B cell (primary cell): ENCODE measurements at regions not wholly inside any gene's neighbourhood (a gene's known extent, or its start where the extent isn't known, plus 50 kb on each side); places are given as distances from the start of the nearest gene placed in this dataset.
"Not testable (repeated sequence)": the region's sequence is repeated elsewhere in the genome, so short reads cannot be mapped to it uniquely, and the experiment has no call there.

Experiments
- EZH2 ChIP-seq: IDR thresholded peaks from 2 replicates; pipeline ENCODE4 v1.6.1; 2012; ENCODE audit warnings: borderline replicate concordance, low read depth, mild to moderate bottlenecking, moderate library complexity, low read length; ENCODE audit not compliant: insufficient read depth, poor library complexity, severe bottlenecking
- TF ChIP-seq, protein P1 (sequence below): fragments of 200-600 bp; IDR thresholded peaks from one replicate; pipeline ENCODE4 v1.8.0; 2022; ENCODE audit warnings: antibody characterized with exemption, mild to moderate bottlenecking

DNA sequence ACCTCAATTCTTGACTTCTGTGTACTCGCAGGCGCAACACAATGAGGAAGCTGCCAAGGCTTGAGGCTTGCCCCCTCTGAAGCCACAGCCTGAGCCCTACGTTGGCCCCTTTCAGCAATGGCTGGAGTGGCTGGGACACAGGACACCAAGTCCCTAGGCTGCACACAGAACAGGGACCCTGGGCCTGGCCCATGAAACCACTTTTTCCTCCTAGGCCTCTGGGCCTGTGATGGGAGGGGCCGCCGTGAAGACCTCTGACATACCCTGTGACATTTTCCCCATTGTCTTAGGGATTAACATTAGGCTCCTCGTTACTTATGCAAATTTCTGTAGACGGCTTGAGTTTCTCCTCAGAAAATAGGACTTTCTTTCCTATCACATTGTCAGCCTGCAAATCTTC lies 507.2 kb upstream of the ZNF608 start:
- TF ChIP-seq, protein P1, sequence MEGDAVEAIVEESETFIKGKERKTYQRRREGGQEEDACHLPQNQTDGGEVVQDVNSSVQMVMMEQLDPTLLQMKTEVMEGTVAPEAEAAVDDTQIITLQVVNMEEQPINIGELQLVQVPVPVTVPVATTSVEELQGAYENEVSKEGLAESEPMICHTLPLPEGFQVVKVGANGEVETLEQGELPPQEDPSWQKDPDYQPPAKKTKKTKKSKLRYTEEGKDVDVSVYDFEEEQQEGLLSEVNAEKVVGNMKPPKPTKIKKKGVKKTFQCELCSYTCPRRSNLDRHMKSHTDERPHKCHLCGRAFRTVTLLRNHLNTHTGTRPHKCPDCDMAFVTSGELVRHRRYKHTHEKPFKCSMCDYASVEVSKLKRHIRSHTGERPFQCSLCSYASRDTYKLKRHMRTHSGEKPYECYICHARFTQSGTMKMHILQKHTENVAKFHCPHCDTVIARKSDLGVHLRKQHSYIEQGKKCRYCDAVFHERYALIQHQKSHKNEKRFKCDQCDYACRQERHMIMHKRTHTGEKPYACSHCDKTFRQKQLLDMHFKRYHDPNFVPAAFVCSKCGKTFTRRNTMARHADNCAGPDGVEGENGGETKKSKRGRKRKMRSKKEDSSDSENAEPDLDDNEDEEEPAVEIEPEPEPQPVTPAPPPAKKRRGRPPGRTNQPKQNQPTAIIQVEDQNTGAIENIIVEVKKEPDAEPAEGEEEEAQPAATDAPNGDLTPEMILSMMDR, result not testable (repeated sequence)
- TF ChIP-seq EZH2, result not testable (repeated sequence)
